SH-SY5Y (cell line): ENCODE measurements at regions not wholly inside any gene's neighbourhood (a gene's known extent, or its start where the extent isn't known, plus 50 kb on each side); places are given as distances from the start of the nearest gene placed in this dataset.

ENCODE experiments used
- GATA2 ChIP-seq: IDR thresholded peaks from 2 replicates; pipeline ENCODE4 v1.6.1; 2011; ENCODE audit warnings: mild to moderate bottlenecking, low read depth, low read length
- GATA3 ChIP-seq: IDR thresholded peaks from 2 replicates; pipeline ENCODE4 v1.6.1; 2011; ENCODE audit warnings: low read depth, mild to moderate bottlenecking, low read length, moderate library complexity

GRCh38 chr1:96253246-96254035 lies 468.1 kb upstream of the PTBP2 start:
- TF ChIP-seq GATA2 = no peak
- no peak for TF ChIP-seq GATA3
